ENCODE measurements at regions not wholly inside any gene's neighbourhood (a gene's known extent, or its start where the extent isn't known, plus 50 kb on each side); places are given as distances from the start of the nearest gene placed in this dataset.

GRCh38 chrX:14291666-14292500, 237.5 kb upstream of the GLRA2 start:
- H3K4me1 Mint-ChIP-seq, result peaks cover 15% of the 10 kb centered on the region
- H3K36me3 Mint-ChIP-seq (ENCODE audit: low read depth), result peaks cover 7% of the 10 kb centered on the region
- peaks cover 12% of the 10 kb centered on the region for H3K9me3 Mint-ChIP-seq
- TF ChIP-seq, protein P1, sequence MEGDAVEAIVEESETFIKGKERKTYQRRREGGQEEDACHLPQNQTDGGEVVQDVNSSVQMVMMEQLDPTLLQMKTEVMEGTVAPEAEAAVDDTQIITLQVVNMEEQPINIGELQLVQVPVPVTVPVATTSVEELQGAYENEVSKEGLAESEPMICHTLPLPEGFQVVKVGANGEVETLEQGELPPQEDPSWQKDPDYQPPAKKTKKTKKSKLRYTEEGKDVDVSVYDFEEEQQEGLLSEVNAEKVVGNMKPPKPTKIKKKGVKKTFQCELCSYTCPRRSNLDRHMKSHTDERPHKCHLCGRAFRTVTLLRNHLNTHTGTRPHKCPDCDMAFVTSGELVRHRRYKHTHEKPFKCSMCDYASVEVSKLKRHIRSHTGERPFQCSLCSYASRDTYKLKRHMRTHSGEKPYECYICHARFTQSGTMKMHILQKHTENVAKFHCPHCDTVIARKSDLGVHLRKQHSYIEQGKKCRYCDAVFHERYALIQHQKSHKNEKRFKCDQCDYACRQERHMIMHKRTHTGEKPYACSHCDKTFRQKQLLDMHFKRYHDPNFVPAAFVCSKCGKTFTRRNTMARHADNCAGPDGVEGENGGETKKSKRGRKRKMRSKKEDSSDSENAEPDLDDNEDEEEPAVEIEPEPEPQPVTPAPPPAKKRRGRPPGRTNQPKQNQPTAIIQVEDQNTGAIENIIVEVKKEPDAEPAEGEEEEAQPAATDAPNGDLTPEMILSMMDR (conservative IDR thresholded peaks at IDR 0.05), result no peak
- H3K4me3 Mint-ChIP-seq, result no peak overlapping the region
- no peak for DNase-seq (ENCODE audit: low read depth, low spot score)
- H3K27ac Mint-ChIP-seq (ENCODE audit: unreplicated experiment), result no peak overlapping the region
- H3K27me3 Mint-ChIP-seq (ENCODE audit: low read depth), result no peaks in the 10 kb centered on the region

DNA sequence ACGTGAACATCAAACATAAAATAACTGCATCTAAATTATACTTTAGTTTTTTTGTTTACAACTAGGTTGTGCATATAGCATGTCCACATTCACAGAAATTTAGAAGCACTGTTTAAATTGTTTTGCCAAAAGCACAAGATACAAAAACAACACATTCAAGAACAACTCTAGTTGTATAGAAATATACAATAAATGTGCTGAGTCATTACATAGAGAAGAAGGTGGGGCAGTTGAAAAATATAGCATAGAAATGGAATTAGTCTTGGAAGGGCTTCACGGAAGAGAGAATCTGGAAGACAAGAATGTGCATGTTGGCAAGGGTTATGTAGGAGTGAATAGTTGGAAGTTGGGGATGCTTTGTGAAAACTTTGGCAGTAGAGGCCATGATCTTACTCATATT, 239.0 kb upstream of the GLRA2 start:
- H3K27me3 Mint-ChIP-seq (ENCODE audit: low read depth), result no peaks in the 10 kb centered on the region
- H3K27ac Mint-ChIP-seq (ENCODE audit: unreplicated experiment), result peak overlapping the region; percentile 79
- DNase-seq (ENCODE audit: low read depth, low spot score), result no peak
- H3K4me1 Mint-ChIP-seq, result peaks cover 15% of the 10 kb centered on the region
- peaks cover 4% of the 10 kb centered on the region for H3K36me3 Mint-ChIP-seq (ENCODE audit: low read depth)
- H3K9me3 Mint-ChIP-seq, result peaks cover 12% of the 10 kb centered on the region
- H3K4me3 Mint-ChIP-seq, result no peak overlapping the region
- TF ChIP-seq, protein P1 (conservative IDR thresholded peaks at IDR 0.05), result no peak

DNA sequence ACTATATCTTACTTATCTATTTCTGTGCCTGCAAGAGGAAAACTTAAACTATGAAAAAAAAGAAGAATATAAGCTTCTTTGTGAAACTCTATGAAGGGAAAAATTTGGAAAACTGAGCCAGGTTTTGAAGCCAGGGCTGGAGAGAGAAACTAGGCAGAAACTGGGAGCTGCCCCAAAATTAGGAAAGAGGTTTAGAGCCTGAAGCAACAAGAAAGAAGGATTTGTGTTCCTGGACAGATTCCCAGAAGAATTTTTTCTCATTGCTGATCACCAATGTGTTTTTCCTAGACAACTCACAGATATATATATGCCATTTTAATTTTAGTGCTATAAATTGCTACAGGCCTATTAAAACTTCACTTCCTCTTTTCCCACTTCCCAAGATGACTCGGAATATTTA, 245.0 kb upstream of the GEMIN8 start:
- peaks cover 6% of the 10 kb centered on the region for H3K36me3 Mint-ChIP-seq (ENCODE audit: low read depth)
- H3K9me3 Mint-ChIP-seq, result peaks cover 22% of the 10 kb centered on the region
- DNase-seq (ENCODE audit: low read depth, low spot score), result no peak
- no peaks in the 10 kb centered on the region for H3K27me3 Mint-ChIP-seq (ENCODE audit: low read depth)
- H3K4me3 Mint-ChIP-seq, result no peak overlapping the region
- H3K4me1 Mint-ChIP-seq, result no peaks in the 10 kb centered on the region
- H3K27ac Mint-ChIP-seq (ENCODE audit: unreplicated experiment), result no peak overlapping the region
- TF ChIP-seq, protein P1 (conservative IDR thresholded peaks at IDR 0.05), result no peak

DNA sequence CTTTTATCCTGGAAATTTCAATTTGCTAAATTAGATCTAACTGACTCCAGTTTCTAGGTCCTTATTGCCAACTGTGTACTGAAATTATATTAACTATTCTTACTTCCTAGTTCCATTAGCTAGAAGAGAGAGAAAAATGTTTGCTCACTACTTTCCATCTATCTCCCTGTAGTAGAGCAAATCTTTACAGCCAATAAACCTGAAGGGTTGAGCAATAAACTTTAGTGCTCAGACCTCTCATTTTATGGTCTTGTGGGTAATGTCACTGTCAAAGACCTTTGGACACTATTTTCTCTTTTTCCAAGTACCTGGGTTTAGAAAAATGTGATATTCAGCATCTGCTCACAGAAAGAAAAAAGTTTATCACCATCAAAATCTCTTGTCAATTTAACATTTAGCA, 237.5 kb upstream of the GEMIN8 start:
- no peak for DNase-seq (ENCODE audit: low read depth, low spot score)
- H3K27me3 Mint-ChIP-seq (ENCODE audit: low read depth), result no peaks in the 10 kb centered on the region
- H3K4me1 Mint-ChIP-seq, result no peaks in the 10 kb centered on the region
- H3K4me3 Mint-ChIP-seq, result no peak overlapping the region
- peaks cover 4% of the 10 kb centered on the region for H3K36me3 Mint-ChIP-seq (ENCODE audit: low read depth)
- no peak overlapping the region for H3K27ac Mint-ChIP-seq (ENCODE audit: unreplicated experiment)
- TF ChIP-seq, protein P1 (conservative IDR thresholded peaks at IDR 0.05), result no peak
- H3K9me3 Mint-ChIP-seq, result peaks cover 17% of the 10 kb centered on the region

- no peaks in the 10 kb centered on the region for H3K4me1 Mint-ChIP-seq
- TF ChIP-seq, protein P1 (conservative IDR thresholded peaks at IDR 0.05), result no peak
Measured at GRCh38 chrX:14266705-14267104, 237.0 kb upstream of the GEMIN8 start.

More at GRCh38 chrX:14266705-14267104, 237.0 kb upstream of the GEMIN8 start:
- Mint-ChIP-seq H3K27ac (ENCODE audit: unreplicated experiment) (no peak overlapping the region), H3K36me3 (ENCODE audit: low read depth) (peaks cover 4% of the 10 kb centered on the region), H3K4me3 (no peak overlapping the region), H3K27me3 (ENCODE audit: low read depth) (no peaks in the 10 kb centered on the region), H3K9me3 (peaks cover 17% of the 10 kb centered on the region)
- no peak for DNase-seq (ENCODE audit: low read depth, low spot score)

Measured in neural crest cell (in vitro differentiated cells).